HL-60 (cell line): ENCODE measurements at regions not wholly inside any gene's neighbourhood (a gene's known extent, or its start where the extent isn't known, plus 50 kb on each side); places are given as distances from the start of the nearest gene placed in this dataset.

Experiments
- DNase-seq, 2 experiments: peaks; one replicate each; pipeline ENCODE4 v3.0.0-alpha.2; 2010 to 2020; ENCODE audit warnings: low read depth in 1 of 2, low spot score in 1 of 2
- H3K27ac ChIP-seq: fragments of 250-450 bp; sonication (Bioruptor Pico); replicated peaks from 2 replicates; pipeline ENCODE4 v1.5.1; 2020; ENCODE audit warnings: mild to moderate bottlenecking, moderate library complexity
- H3K27me3 ChIP-seq: fragments of 250-450 bp; sonication (Bioruptor Pico); 2 replicates; pipeline ENCODE4 v1.5.1; 2021; ENCODE audit warnings: mild to moderate bottlenecking, moderate library complexity; ENCODE audit not compliant: insufficient read depth, poor library complexity, severe bottlenecking
- H3K4me3 ChIP-seq: replicated peaks from 2 replicates; pipeline ENCODE4 v1.5.1; 2011; ENCODE audit warnings: mild to moderate bottlenecking, control low read depth, low read length; ENCODE audit not compliant: insufficient read depth
- CTCF ChIP-seq: IDR thresholded peaks from one replicate; pipeline ENCODE4 v1.5.1; 2011; ENCODE audit warnings: low read length, control low read depth, inconsistent platforms; ENCODE audit not compliant: insufficient read depth
- GABPA ChIP-seq: IDR thresholded peaks from 2 replicates; pipeline ENCODE4 v1.6.1; 2012; ENCODE audit warnings: low read depth
- POLR2AphosphoS5 ChIP-seq: IDR thresholded peaks from 2 replicates; pipeline ENCODE4 v1.6.1; 2012; ENCODE audit warnings: low read depth
- REST ChIP-seq: IDR thresholded peaks from 2 replicates; pipeline ENCODE4 v1.6.1; 2012; ENCODE audit warnings: low read depth; ENCODE audit not compliant: insufficient replicate concordance
- SPI1 ChIP-seq: IDR thresholded peaks from 2 replicates; pipeline ENCODE4 v1.6.1; 2012; ENCODE audit warnings: low read depth, mild to moderate bottlenecking, borderline replicate concordance

GRCh38 chr14:26719514-26719913, 121.7 kb upstream of the NOVA1 start:
- Histone ChIP-seq H3K4me3 (no peak overlapping the region), H3K27ac (no peak overlapping the region), H3K27me3 (no peaks in the 10 kb centered on the region)
- DNase-seq = no peak
- TF ChIP-seq GABPA (no peak), CTCF (no peak), SPI1 (no peak), REST (no peak), POLR2AphosphoS5 (no peak)

GRCh38 chr14:26722258-26722657, 124.4 kb upstream of the NOVA1 start:
- DNase-seq = no peak
- TF ChIP-seq GABPA = no peak
- no peak for TF ChIP-seq CTCF
- no peak for TF ChIP-seq REST
- TF ChIP-seq POLR2AphosphoS5 = no peak
- TF ChIP-seq SPI1 = no peak
- no peak overlapping the region for H3K4me3 ChIP-seq
- H3K27ac ChIP-seq = no peak overlapping the region
- H3K27me3 ChIP-seq = no peaks in the 10 kb centered on the region

GRCh38 chr14:26729851-26730250, 132.0 kb upstream of the NOVA1 start:
- no peaks in the 10 kb centered on the region for H3K27me3 ChIP-seq
- no peak overlapping the region for H3K27ac ChIP-seq
- DNase-seq = no peak
- no peak for TF ChIP-seq REST
- no peak for TF ChIP-seq POLR2AphosphoS5
- no peak for TF ChIP-seq SPI1
- no peak for TF ChIP-seq GABPA
- TF ChIP-seq CTCF = no peak
- H3K4me3 ChIP-seq = no peak overlapping the region
